Superior temporal gyrus (tissue), 1 donor: ENCODE measurements at regions not wholly inside any gene's neighbourhood (a gene's known extent, or its start where the extent isn't known, plus 50 kb on each side); places are given as distances from the start of the nearest gene placed in this dataset.
"Not testable (repeated sequence)": the region's sequence is repeated elsewhere in the genome, so short reads cannot be mapped to it uniquely, and the experiment has no call there.

Source experiments
- DNase-seq: peaks from one replicate; pipeline ENCODE4 v3.0.0-alpha.2; 2016; ENCODE audit errors: extremely low spot score

- DNase-seq: no peak
Observed at GRCh38 chr3:25895443-25895842, 105.6 kb downstream of the OXSM start.

GRCh38 chr3:25897019-25897418 lies 107.1 kb downstream of the OXSM start:
- no peak for DNase-seq

GRCh38 chr3:25899352-25900101 lies 109.6 kb downstream of the OXSM start:
- no peak for DNase-seq

GRCh38 chr3:25900161-25900560 lies 110.3 kb downstream of the OXSM start:
- no peak for DNase-seq

- DNase-seq: no peak
Observed at GRCh38 chr3:25901796-25902195, 111.9 kb downstream of the OXSM start.

- DNase-seq: no peak
Observed at GRCh38 chr3:25902586-25902985, 112.7 kb downstream of the OXSM start.

GRCh38 chr3:25903371-25904129 lies 113.7 kb downstream of the OXSM start:
- peak; percentile 29 for DNase-seq

GRCh38 chr3:25904206-25904605 lies 114.3 kb downstream of the OXSM start:
- DNase-seq: no peak

- DNase-seq: no peak
Observed at GRCh38 chr3:25906132-25906906, 116.4 kb downstream of the OXSM start.

GRCh38 chr3:25907081-25907480 lies 117.2 kb downstream of the OXSM start:
- peak; percentile 65 for DNase-seq

- DNase-seq: no peak
Observed at GRCh38 chr3:25910105-25910504, 120.2 kb downstream of the OXSM start.

GRCh38 chr3:25910997-25911396 lies 121.1 kb downstream of the OXSM start:
- DNase-seq: peak; percentile 36

GRCh38 chr3:25911525-25912295 lies 121.8 kb downstream of the OXSM start:
- DNase-seq: no peak

GRCh38 chr3:25913179-25913578 lies 123.3 kb downstream of the OXSM start:
- DNase-seq: no peak

- DNase-seq: no peak
Observed at GRCh38 chr3:25915673-25916072, 125.8 kb downstream of the OXSM start.

- no peak for DNase-seq
Observed at GRCh38 chr3:25916321-25916720, 126.4 kb downstream of the OXSM start.

GRCh38 chr3:25931967-25932366 lies 142.1 kb downstream of the OXSM start:
- not testable (repeated sequence) for DNase-seq

- no peak for DNase-seq
Observed at GRCh38 chr3:25938566-25939325, 148.9 kb downstream of the OXSM start.

GRCh38 chr3:25940935-25941334 lies 151.0 kb downstream of the OXSM start:
- DNase-seq: no peak

- DNase-seq: no peak
Observed at GRCh38 chr3:25944329-25944728, 154.4 kb downstream of the OXSM start.

GRCh38 chr3:25945366-25945765 lies 155.5 kb downstream of the OXSM start:
- DNase-seq: no peak
